AG08396 (cell line): ENCODE measurements at regions not wholly inside any gene's neighbourhood (a gene's known extent, or its start where the extent isn't known, plus 50 kb on each side); places are given as distances from the start of the nearest gene placed in this dataset.
"Not testable (repeated sequence)": the region's sequence is repeated elsewhere in the genome, so short reads cannot be mapped to it uniquely, and the experiment has no call there.

Source experiments
- DNase-seq: peaks from one replicate; pipeline ENCODE4 v3.0.0; 2012; ENCODE audit warnings: low spot score, mixed read lengths

- no peak for DNase-seq
These were observed 1224.3 kb upstream of the B3GALT2 start for GRCh38 chr1:194410756-194411155.

DNA sequence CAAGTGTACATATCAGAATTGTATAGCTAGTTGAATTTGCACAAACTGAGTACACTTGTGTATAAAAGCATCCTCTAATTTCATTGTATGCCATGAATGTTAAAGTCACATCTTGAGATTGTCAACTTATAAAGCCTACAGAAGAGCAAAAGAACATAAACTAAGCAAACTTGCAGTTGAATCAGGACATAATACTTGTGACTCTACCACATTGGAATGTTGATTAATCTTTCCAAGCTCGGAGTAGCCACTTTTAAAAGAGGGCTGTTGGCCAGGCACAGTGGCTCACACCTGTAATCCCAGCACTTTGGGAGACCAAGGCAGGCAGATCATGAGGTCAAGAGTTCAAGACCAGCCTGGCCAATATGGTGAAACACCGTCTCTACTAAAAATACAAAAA lies 1220.8 kb upstream of the B3GALT2 start:
- not testable (repeated sequence) for DNase-seq

DNA sequence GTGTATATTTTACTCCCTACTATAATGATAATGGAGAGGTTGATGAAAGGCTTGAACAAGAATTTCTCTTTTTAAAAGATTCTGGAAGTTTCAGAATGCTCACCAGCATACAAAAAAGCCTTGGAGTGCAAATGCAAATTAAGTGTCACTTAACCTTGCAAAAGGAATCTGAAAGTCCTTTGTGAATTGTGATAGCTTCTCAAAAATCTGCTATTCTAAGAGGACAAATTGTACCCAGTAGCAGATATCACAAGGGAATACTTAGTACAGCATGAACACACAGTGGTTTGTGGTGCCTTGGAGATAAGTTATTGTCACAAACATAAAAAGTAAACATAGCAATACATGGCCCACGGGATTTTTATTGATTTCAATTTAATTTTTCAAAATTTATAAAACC lies 1208.3 kb upstream of the B3GALT2 start:
- DNase-seq, result no peak

DNA sequence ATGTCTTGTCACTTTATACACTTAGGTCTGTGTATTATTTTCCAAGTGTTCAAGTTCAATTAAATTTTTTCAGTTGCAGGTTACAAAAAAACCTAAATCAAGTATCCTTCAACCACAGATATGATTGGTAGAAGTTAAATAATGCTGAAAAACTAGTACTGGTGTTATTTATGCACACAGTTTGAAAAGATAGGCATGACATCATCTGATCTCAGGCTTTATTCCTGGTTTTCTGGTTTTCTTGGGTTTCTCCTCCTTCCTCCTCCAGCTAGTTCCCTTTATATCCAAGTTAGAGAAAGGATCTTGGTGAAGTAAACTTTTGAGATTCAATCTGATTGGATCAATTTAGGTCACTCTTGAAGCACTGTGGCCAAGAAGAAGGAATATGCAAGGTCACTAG lies 1201.1 kb upstream of the B3GALT2 start:
- DNase-seq, result no peak

DNA sequence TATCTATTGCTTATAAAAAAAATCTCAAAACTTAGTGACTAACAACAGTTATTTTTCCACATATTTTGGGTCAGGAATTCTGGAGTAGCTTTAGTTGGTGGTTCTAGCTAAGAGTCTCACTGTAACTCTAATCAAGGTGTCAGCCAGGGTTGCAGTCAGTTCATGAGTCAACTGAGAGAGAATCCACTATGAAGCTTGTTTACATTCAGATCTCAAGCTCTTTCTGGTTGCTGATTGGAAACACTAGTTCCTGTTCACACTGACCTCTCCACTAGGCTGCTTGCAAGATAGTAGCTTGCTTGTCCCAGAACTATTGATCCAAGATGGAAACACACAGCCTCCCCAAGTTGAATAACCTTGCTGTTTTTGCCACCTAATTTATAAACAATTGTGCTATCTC lies 1192.1 kb upstream of the B3GALT2 start:
- no peak for DNase-seq

DNA sequence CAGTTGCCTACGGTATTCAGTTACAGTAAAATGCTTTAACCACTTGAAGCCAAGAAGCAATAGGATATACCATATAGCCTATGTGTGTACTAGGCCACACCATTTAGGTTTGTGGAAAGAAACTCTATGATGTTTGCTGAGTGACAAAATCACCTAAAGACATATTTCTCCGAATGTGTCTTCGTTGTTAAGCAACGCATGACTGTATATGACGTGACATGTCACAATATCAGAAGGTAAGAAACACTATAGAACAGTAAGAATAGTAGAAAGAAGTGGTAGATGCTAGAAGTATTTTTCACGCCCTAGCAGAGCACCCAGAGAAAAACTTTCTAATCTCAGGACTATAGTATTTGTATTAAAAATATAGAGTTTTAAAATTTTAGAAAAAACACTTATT lies 1188.2 kb upstream of the B3GALT2 start:
- DNase-seq, result no peak

GRCh38 chr1:194372266-194372665 lies 1185.9 kb upstream of the B3GALT2 start:
- no peak for DNase-seq

GRCh38 chr1:194369622-194370021 lies 1183.2 kb upstream of the B3GALT2 start:
- DNase-seq, result no peak

DNA sequence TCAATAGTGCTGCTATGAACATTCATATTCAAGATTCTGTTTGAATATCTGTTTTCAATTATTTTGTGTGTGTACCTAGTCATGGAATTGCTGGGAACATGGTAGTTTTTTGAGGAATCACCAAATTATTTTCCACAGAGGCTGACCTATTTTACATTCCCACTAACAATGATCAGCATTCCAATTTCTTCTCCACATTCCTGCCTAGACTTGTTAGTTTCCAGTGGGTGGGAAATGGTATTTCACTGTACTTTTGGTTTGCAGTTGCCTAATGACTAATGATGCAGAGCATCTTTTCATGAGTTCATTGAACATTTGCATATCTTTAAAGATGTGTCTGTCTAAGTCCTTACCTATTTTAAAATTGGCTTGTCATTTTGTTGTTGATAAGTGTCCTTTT lies 1182.6 kb upstream of the B3GALT2 start:
- DNase-seq, result no peak

DNA sequence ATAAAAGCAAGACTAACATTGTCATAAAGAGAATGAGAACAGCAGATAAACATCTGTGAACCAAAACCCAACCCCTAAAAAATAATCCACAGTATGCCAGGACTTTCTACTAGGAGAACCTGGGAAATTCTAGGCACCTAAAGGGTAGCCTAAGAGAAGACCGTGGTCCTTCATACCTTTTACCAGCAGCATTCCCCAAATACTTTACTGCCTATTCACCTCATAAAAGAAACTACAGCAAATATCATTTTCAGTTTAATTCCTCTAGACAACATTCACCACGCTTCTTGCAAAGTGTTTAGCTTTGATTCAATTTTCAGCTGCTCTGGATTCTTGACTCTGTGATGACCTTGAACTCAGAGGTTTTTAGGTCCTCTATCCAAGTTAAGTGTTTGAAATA lies 1180.7 kb upstream of the B3GALT2 start:
- DNase-seq, result no peak

GRCh38 chr1:194366705-194367104 lies 1180.3 kb upstream of the B3GALT2 start:
- no peak for DNase-seq

DNA sequence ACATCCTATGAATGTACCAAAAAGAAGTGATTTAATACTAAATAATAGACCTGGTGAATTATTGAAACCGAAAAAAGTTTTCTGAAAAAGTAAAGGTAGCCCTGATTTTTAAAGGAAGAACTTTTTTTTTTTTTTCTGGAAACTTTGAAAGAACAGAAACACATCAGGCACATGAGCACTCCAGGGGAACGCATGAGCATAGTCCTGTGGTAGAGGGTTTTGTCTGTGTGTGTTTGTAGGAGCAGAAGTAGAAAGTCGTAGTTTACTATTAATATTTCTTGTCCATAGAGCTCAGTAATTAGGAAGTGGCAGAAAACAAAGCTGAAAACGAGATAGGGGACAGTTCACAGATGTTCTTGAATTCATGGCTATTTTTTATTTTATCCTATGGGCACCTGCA lies 1175.9 kb upstream of the B3GALT2 start:
- DNase-seq, result no peak

DNA sequence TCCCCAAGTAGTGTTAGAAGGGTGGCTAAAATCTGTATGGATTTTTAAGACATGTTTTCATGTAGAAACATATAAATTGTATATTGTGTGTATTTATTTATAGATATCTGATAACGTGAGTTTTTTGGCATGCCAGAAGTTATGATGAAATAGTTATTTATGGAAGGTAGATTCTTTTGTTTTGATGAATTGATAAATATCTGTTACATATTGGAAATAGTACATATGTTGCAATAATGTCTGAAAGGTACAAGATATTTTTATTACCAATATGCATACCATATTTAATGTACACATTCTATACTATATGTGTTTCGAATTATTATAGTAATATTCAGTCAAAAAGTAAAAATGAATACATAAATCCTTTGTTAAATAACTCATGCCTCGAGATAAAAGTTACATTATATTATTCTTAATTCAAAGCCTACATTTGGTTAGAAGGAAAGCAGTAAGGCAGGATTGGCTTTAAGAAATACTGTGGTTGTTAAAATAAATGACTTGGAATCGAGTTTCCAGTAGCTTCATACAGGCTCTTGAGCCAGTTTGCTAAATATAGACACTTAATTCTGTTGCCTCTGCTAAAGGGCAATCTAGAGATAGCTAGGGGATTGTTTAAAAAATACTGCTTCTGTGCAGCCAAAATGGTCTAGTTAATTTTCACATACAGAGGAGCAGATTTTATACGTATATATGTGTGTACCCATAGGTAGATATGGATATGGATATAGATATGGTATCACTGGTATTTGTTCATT lies 1175.1 kb upstream of the B3GALT2 start:
- DNase-seq, result no peak

DNA sequence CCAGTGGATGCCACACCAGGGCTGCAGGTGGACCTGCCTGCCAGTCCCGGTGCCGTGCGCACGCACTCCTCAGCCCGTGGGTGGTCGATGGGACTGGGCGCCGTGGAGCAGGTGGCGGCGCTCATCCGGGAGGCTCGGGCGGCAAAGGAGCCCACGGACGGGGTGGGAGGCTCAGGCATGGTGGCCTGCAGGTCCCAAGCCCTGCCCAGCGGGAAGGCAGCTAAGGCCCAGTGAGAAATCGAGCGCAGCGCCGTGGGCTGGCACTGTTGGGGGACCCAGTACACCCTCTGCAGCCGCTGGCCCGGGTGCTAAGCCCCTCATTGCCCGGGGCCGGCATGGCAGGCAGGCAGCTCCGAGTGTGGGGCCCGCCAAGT lies 1171.8 kb upstream of the B3GALT2 start:
- DNase-seq, result no peak

- DNase-seq, result not testable (repeated sequence)
These were observed 1171.3 kb upstream of the B3GALT2 start for GRCh38 chr1:194357573-194358207.

DNA sequence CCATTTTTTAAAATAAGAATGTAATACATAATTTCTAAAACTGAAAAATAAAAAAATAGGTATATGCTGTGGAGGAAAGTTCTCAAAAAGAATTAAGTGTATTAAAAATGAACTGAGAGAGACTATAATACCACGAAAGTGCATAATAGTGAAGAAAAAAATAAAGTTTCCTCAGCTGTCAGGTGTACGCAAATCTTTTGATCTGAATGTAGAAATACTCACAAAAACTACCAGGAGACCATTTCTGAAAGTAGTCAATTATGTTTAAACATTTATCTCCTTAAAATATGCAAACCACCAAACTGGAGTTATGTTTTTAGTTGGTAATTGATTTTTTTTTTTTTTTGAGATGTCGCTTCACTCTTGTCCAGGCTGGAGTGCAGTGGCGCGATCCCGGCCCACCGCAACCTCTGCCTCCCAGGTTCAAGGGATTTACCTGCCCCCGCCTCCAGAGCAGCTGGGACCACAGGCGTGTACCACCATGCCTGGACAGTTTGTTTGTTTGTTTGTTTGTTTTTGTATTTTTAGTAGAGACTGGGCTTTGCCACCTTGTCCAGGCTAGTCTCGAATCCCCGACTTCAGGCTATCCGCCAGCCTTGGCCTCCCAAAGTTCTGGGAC lies 1169.2 kb upstream of the B3GALT2 start:
- DNase-seq, result no peak

- DNase-seq, result no peak
These were observed 1166.7 kb upstream of the B3GALT2 start for GRCh38 chr1:194353121-194353520.

DNA sequence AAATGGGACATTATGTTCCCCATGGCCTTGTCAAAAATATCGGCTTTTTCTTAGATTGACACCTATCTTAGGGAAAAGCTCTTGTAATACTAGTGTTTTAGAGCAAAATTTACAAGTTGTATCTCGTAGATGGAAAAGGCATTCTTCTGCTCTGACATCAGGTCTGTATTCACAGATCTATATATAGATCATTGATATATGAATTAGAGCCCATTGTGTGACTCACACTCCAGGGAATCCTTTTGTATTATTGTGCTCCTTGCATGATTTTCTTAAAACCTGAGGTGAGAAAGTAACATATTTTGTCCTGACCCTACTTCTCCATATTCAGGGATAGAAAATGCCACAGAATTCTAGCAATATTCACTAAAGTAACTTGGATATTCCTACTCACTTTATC lies 1160.8 kb upstream of the B3GALT2 start:
- DNase-seq, result no peak

DNA sequence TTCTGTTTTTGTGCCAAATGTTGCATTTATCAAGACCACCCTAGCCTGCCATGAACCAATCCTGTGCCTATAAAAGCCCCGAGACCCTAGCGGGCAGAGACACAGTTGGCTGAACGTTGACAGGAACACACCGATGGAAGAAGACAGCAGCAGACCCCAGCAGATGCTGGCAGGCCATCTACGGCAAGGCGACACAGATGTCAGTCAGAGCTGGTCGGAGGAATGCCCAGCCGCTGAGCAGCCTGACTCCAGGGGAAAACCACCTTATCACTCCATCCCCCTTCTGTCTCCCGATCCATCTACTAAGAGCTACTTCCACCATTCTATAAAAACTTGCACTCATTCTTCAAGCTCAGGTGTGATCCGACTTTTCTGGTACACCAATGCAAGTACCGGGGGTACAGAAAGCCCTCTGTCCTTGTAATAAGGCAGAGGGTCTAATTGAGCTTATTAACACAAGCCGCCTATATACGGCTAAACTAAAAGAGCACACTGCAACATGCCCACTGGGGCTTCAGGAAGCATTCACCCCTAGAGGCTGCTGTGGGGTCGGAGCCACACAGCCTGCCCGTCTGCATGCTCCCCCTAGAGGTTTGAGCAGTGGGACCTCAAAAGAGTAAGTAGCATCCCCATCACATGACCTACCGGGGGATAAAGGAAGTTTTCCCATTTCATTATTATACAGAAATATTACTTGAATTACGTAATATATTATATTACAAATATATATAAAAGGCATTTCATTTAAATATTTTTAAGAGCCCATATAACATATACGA lies 1156.3 kb upstream of the B3GALT2 start:
- no peak for DNase-seq

DNA sequence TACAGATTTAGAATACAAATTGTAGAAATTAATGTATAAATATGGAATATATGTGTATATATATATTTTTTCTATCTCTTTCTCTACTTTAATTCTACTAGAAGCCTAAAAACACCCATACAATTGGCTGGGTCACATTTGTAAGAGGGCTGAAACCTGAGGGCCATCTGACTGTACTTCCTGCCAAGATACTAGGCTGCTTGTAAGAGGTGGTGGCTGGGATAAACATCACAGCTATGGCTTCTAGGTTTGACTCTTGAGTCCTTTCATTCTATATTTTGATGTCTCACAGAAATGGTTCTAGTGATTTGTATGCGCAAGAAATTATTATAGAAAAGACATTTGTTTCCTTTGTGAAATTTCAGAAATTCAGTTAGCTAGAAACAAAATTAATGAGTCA lies 1155.2 kb upstream of the B3GALT2 start:
- no peak for DNase-seq

GRCh38 chr1:194339471-194339870 lies 1153.1 kb upstream of the B3GALT2 start:
- no peak for DNase-seq

GRCh38 chr1:194338241-194338948 lies 1152.0 kb upstream of the B3GALT2 start:
- DNase-seq, result no peak
